B cell (primary cell): ENCODE measurements at regions not wholly inside any gene's neighbourhood (a gene's known extent, or its start where the extent isn't known, plus 50 kb on each side); places are given as distances from the start of the nearest gene placed in this dataset.

Experiments used
- ATAC-seq: fragments of 200-7000 bp; cut with Tn5 transposase; one replicate; pipeline ENCODE4 v1.10.0; 2021; ENCODE audit warnings: low read depth, mild to moderate bottlenecking, moderate number of reproducible peaks, moderate library complexity
- CTCF ChIA-PET: fragments of 350-600 bp; sonication (Branson Sonifier 250); formaldehyde crosslinking; loops from one replicate; lab custom pipeline; 2021; ENCODE audit warnings: antibody characterized with exemption, inconsistent platforms; lab: Charles Lee
- POLR2A ChIA-PET: fragments of 350-600 bp; sonication (Branson Sonifier 250); formaldehyde crosslinking; loops from one replicate; lab custom pipeline; 2021; ENCODE audit warnings: antibody characterized with exemption; lab: Charles Lee
- DNase-seq: peaks from one replicate; pipeline ENCODE4 v3.0.0; 2013
- H2AFZ ChIP-seq: 2 replicates; pipeline ENCODE4 v1.6.1; 2012; ENCODE audit warnings: mild to moderate bottlenecking, low read depth, low read length; ENCODE audit not compliant: insufficient read depth, poor library complexity, severe bottlenecking
- H3K27ac ChIP-seq, 2 donors: 1 replicate in 1 of 2; 2 replicates in 1 of 2; pipeline ENCODE4 v1.5.1; 2012 to 2013; ENCODE audit warnings: low read length in 2 of 2, mild to moderate bottlenecking in 2 of 2, moderate library complexity in 1 of 2
- H3K27me3 ChIP-seq, 4 experiments: fragments of 200-600 bp in 1 of 4; sonication (generic) in 1 of 4; replicated peaks in 1 of 4; 1 replicate in 2 of 4; 2 replicates in 2 of 4; pipeline versions ENCODE4 v1.6.1 to v1.7.0; 2013 to 2016; ENCODE audit warnings: low read length in 3 of 4, mild to moderate bottlenecking in 2 of 4, mixed read lengths in 1 of 4, moderate library complexity in 1 of 4; ENCODE audit not compliant: insufficient read depth in 4 of 4, control insufficient read depth in 3 of 4; ENCODE audit errors: control extremely low read depth in 1 of 4
- H3K36me3 ChIP-seq, 2 experiments: replicated peaks in 1 of 2; 1 replicate in 1 of 2; 2 replicates in 1 of 2; pipeline versions ENCODE4 v1.6.1 to v1.7.1; 2013; ENCODE audit warnings: low read length in 1 of 2; ENCODE audit not compliant: insufficient read depth in 2 of 2, control insufficient read depth in 1 of 2; ENCODE audit errors: control extremely low read depth in 1 of 2, extremely low read depth in 1 of 2
- H3K4me1 ChIP-seq, 2 donors: fragments of 200-600 bp in 1 of 2; sonication (generic) in 1 of 2; 1 replicate in 1 of 2; 2 replicates in 1 of 2; pipeline versions ENCODE4 v1.5.1 to v1.6.1; 2013 to 2017; ENCODE audit warnings: low read length in 2 of 2; ENCODE audit not compliant: control insufficient read depth in 2 of 2, insufficient read depth in 2 of 2
- H3K4me2 ChIP-seq: replicated peaks from 2 replicates; pipeline ENCODE3; 2012; ENCODE audit warnings: mild to moderate bottlenecking, low read depth, low read length; ENCODE audit not compliant: poor library complexity, severe bottlenecking
- H3K4me3 ChIP-seq, 5 experiments: fragments of 200-600 bp in 1 of 5; sonication (generic) in 1 of 5; 1 replicate in 3 of 5; 2 replicates in 2 of 5; pipeline versions ENCODE4 v1.5.1 to v1.7.0; 2011 to 2016; ENCODE audit warnings: low read length in 4 of 5, mild to moderate bottlenecking in 4 of 5, low read depth in 2 of 5, control low read depth in 1 of 5, moderate library complexity in 1 of 5; ENCODE audit not compliant: insufficient read depth in 1 of 5; ENCODE audit errors: control extremely low read depth in 1 of 5, extremely low read depth in 1 of 5
- H3K79me2 ChIP-seq: fragments of 200-600 bp; sonication (generic); one replicate; pipeline ENCODE4 v1.6.0; 2016; ENCODE audit warnings: low read length; ENCODE audit not compliant: control insufficient read depth, insufficient read depth
- H3K9ac ChIP-seq: fragments of 200-600 bp; sonication (generic); 2 replicates; pipeline ENCODE4 v1.6.1; 2017; ENCODE audit warnings: mild to moderate bottlenecking, low read length, moderate library complexity
- H3K9me3 ChIP-seq, 3 donors: one replicate each; pipeline versions ENCODE4 v1.6.1 to v1.7.1; 2013; ENCODE audit warnings: low read length in 2 of 3; ENCODE audit not compliant: control insufficient read depth in 2 of 3, insufficient read depth in 1 of 3; ENCODE audit errors: control extremely low read depth in 1 of 3
- H4K20me1 ChIP-seq: 2 replicates; pipeline ENCODE4 v1.6.0; 2012; ENCODE audit warnings: mild to moderate bottlenecking, low read length; ENCODE audit not compliant: insufficient read depth, control insufficient read depth, poor library complexity, severe bottlenecking
- H3K27ac Mint-ChIP-seq: one replicate; pipeline ENCODE4 v1.8.0; 2021; ENCODE audit warnings: mixed read lengths
- H3K27me3 Mint-ChIP-seq: one replicate; pipeline ENCODE4 v1.8.0; 2021; ENCODE audit warnings: mixed read lengths
- H3K4me1 Mint-ChIP-seq: one replicate; pipeline ENCODE4 v1.8.0; 2021; ENCODE audit warnings: mixed read lengths
- H3K4me3 Mint-ChIP-seq: one replicate; pipeline ENCODE4 v1.8.0; 2021; ENCODE audit warnings: mixed read lengths
- H3K9me3 Mint-ChIP-seq: one replicate; pipeline ENCODE4 v1.8.0; 2022; ENCODE audit warnings: mixed read lengths; ENCODE audit not compliant: insufficient read depth
- CTCF ChIP-seq: fragments of 200-600 bp; IDR thresholded peaks from one replicate; pipeline ENCODE4 v1.8.0; 2022; ENCODE audit warnings: antibody characterized with exemption, mild to moderate bottlenecking
- EZH2 ChIP-seq: IDR thresholded peaks from 2 replicates; pipeline ENCODE4 v1.6.1; 2012; ENCODE audit warnings: borderline replicate concordance, low read depth, mild to moderate bottlenecking, moderate library complexity, low read length; ENCODE audit not compliant: insufficient read depth, poor library complexity, severe bottlenecking
- WGBS: methylation state at CpG from one replicate; pipeline ENCODE4 v1.1.5; 2013; ENCODE audit warnings: missing lambda C conversion rate; ENCODE audit not compliant: insufficient coverage; 5-methylcytosine and 5-hydroxymethylcytosine counted together
- intact Hi-C: fragments of 100-400 bp; cut with micrococcal nuclease; formaldehyde crosslinking; loops from one replicate; pipeline ENCODE4 v1.10.0; 2022

- no peaks in the 10 kb centered on the region for H4K20me1 ChIP-seq
- H3K27me3 Mint-ChIP-seq: no peaks in the 10 kb centered on the region
- WGBS: no CpG with 5 or more reads among the region's 1 CpG
- H3K4me2 ChIP-seq: no peak overlapping the region
- H3K4me3 Mint-ChIP-seq: no peak overlapping the region
- peaks cover 0 to 2% (median 0%) of the 10 kb centered on the region in 3 donors for H3K9me3 ChIP-seq
- no peaks in the 10 kb centered on the region for H3K4me1 Mint-ChIP-seq
- H3K27ac ChIP-seq: no peak overlapping the region
- ATAC-seq (no peak), DNase-seq (no peak)
- no peak overlapping the region for H3K4me3 ChIP-seq
- no peak overlapping the region for H3K9ac ChIP-seq
- no peaks in the 10 kb centered on the region for H3K9me3 Mint-ChIP-seq
- no peaks in the 10 kb centered on the region for H3K79me2 ChIP-seq
- no peak overlapping the region for H2AFZ ChIP-seq
- TF ChIP-seq CTCF (no peak), EZH2 (no peak)
- H3K27ac Mint-ChIP-seq: no peak overlapping the region
- H3K27me3 ChIP-seq: no peaks in the 10 kb centered on the region
- no peaks in the 10 kb centered on the region for H3K4me1 ChIP-seq
- intact Hi-C loops: no loop called here
- H3K36me3 ChIP-seq: no peaks in the 10 kb centered on the region
- POLR2A ChIA-PET: no interaction called here
- CTCF ChIA-PET: no interaction called here
These were observed 119.7 kb upstream of the RGS18 start for GRCh38 chr1:192038567-192038966.

- H3K4me1 ChIP-seq: no peaks in the 10 kb centered on the region
These were observed 113.1 kb upstream of the RGS18 start for GRCh38 chr1:192045131-192045530.

More at GRCh38 chr1:192045131-192045530, 113.1 kb upstream of the RGS18 start:
- Histone ChIP-seq H3K4me3 (no peak overlapping the region), H3K9me3 (no peaks in the 10 kb centered on the region), H3K36me3 (no peaks in the 10 kb centered on the region), H4K20me1 (no peaks in the 10 kb centered on the region), H3K79me2 (no peaks in the 10 kb centered on the region), H3K27me3 (no peaks in the 10 kb centered on the region), H3K27ac (no peak overlapping the region), H2AFZ (no peak overlapping the region), H3K9ac (no peak overlapping the region), H3K4me2 (no peak overlapping the region)
- TF ChIP-seq CTCF (no peak), EZH2 (no peak)
- DNase-seq (no peak), ATAC-seq (no peak)
- POLR2A ChIA-PET: no interaction called here
- intact Hi-C loops: no loop called here
- CTCF ChIA-PET: no interaction called here
- H3K27ac Mint-ChIP-seq: no peak overlapping the region
- no peak overlapping the region for H3K4me3 Mint-ChIP-seq
- no peaks in the 10 kb centered on the region for H3K9me3 Mint-ChIP-seq
- WGBS: no CpG with 5 or more reads among the region's 3 CpGs
- no peaks in the 10 kb centered on the region for H3K27me3 Mint-ChIP-seq
- H3K4me1 Mint-ChIP-seq: no peaks in the 10 kb centered on the region
